Fibroblast of lung (primary cell): ENCODE measurements at regions not wholly inside any gene's neighbourhood (a gene's known extent, or its start where the extent isn't known, plus 50 kb on each side); places are given as distances from the start of the nearest gene placed in this dataset.

ENCODE experiments used
- CTCF ChIP-seq, 2 donors: IDR thresholded peaks in 1 of 2; conservative IDR thresholded peaks in 1 of 2; 1 replicate in 1 of 2; 2 replicates in 1 of 2; pipeline ENCODE4 v1.5.1; 2011 to 2012; ENCODE audit warnings: low read length in 2 of 2, control low read depth in 1 of 2, inconsistent platforms in 1 of 2, low read depth in 1 of 2, mild to moderate bottlenecking in 1 of 2
- EZH2 ChIP-seq: IDR thresholded peaks from 2 replicates; pipeline ENCODE4 v1.5.1; 2012; ENCODE audit warnings: low read length, control low read depth, mild to moderate bottlenecking; ENCODE audit errors: missing control alignments

- TF ChIP-seq EZH2 = no peak
- TF ChIP-seq CTCF (conservative IDR thresholded peaks at IDR 0.05 in 1 of 2, IDR thresholded peaks at IDR 0.05 in 1 of 2; ENCODE audit: low read depth in 1 of 2, low read length in 2 of 2) = no peak
Measured at GRCh38 chr2:57804971-57805370, 241.6 kb upstream of the VRK2 start.
